GM20000 (cell line): ENCODE measurements at regions not wholly inside any gene's neighbourhood (a gene's known extent, or its start where the extent isn't known, plus 50 kb on each side); places are given as distances from the start of the nearest gene placed in this dataset.

Source experiments
- DNase-seq: peaks from one replicate; pipeline ENCODE4 v3.0.0; 2012; ENCODE audit warnings: low spot score
- TF ChIP-seq, protein P1 (sequence below): IDR thresholded peaks from 2 replicates; pipeline ENCODE4 v1.5.1; 2012; ENCODE audit warnings: mild to moderate bottlenecking, control low read depth; ENCODE audit errors: extremely low read depth, missing control alignments

DNA sequence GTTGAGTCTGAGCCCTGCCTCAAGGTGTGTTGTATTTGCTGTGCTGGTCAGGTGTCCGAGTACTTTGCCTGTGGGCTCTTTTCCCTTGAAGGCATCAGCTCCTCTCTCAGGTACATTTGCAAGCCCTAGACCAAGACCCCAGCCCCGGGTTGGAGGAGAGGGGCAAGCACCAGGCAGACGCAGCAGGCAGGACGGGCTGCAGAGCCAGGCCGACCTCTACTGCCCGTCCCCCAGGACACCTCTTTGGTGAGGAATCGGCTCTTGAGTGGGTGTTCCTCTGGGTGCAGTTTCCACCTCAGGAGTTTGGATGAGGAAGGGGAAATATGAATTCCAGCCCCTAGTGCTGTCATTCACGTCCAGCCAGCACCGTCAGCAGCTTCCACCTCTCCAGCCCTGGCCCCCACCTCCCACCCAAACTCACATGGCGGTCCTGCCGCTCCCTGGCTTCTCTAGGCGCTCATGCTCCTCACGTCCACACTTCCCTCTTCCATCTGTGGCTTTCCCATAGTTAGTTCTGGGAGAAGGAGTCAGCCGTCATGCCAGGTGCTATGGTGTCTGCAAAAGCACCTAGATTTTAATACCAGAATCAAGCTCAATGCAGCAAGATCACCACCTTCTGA, 183.9 kb downstream of the DLL1 start:
- DNase-seq, result no peak
- TF ChIP-seq, protein P1, sequence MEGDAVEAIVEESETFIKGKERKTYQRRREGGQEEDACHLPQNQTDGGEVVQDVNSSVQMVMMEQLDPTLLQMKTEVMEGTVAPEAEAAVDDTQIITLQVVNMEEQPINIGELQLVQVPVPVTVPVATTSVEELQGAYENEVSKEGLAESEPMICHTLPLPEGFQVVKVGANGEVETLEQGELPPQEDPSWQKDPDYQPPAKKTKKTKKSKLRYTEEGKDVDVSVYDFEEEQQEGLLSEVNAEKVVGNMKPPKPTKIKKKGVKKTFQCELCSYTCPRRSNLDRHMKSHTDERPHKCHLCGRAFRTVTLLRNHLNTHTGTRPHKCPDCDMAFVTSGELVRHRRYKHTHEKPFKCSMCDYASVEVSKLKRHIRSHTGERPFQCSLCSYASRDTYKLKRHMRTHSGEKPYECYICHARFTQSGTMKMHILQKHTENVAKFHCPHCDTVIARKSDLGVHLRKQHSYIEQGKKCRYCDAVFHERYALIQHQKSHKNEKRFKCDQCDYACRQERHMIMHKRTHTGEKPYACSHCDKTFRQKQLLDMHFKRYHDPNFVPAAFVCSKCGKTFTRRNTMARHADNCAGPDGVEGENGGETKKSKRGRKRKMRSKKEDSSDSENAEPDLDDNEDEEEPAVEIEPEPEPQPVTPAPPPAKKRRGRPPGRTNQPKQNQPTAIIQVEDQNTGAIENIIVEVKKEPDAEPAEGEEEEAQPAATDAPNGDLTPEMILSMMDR, result no peak

GRCh38 chr6:170102582-170103481, 188.0 kb downstream of the DLL1 start:
- no peak for DNase-seq

DNA sequence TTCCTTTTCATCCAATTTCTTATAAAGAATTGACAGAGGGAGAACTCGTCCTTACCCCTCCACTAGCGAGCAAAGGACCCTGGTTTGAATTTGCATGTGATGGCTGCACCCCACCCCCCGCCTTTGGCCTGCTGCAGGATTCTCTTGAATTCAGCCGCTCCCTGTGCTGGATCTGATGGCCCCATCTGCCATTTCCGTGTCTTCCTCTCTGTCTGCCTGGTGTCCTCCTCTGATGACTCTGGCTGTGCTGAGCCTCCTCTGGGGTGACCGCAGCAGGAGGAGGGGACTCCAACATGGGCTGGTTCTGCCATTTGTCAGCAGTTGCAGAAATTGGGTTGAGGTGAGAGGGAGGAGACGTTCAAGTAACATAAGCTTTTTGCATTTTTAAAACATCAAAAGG, 188.8 kb downstream of the DLL1 start:
- DNase-seq, result no peak
- TF ChIP-seq, protein P1, result no peak

More at GRCh38 chr6:170102582-170103481, 188.0 kb downstream of the DLL1 start:
- TF ChIP-seq, protein P1, result no peak

GRCh38 chr6:170101281-170102035, 189.4 kb downstream of the DLL1 start:
- TF ChIP-seq, protein P1, result no peak
- no peak for DNase-seq

DNA sequence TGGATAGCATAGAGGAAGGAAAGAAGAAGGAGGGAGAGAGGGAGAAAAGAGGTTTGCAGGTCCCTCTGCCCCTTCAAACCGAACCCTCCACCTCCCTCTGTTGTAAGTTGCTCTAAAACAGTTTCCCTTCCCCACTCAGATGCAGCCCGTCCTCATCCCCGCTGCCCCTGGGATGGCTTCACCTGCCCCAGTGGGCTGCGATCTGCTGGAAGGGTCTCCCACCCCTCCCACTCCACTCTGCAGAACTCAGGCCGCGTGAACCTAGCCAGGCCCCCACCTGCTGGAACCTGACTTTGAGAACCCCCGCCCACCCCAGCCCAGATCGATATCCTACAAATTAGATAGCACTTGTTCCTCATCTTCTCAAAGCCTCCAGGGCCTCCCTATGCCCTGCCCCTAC, 190.8 kb downstream of the DLL1 start:
- DNase-seq, result no peak
- TF ChIP-seq, protein P1, result no peak

GRCh38 chr6:170099387-170099786, 191.5 kb downstream of the DLL1 start:
- DNase-seq, result no peak
- TF ChIP-seq, protein P1, result no peak
